H54 (cell line): ENCODE measurements at regions not wholly inside any gene's neighbourhood (a gene's known extent, or its start where the extent isn't known, plus 50 kb on each side); places are given as distances from the start of the nearest gene placed in this dataset.

Experiments
- DNase-seq: peaks from one replicate; pipeline ENCODE4 v3.0.0; 2011; ENCODE audit warnings: low spot score, mixed read lengths; ENCODE audit not compliant: insufficient read length
- FAIRE-seq: peaks from 3 replicates; lab custom pipeline; 2011; peaks lifted over from hg19 to GRCh38; lab: Jason Lieb, UNC
- POLR2A ChIP-seq: IDR thresholded peaks from 2 replicates; pipeline ENCODE4 v1.6.1; 2011; ENCODE audit warnings: low read depth, mild to moderate bottlenecking, low read length

- FAIRE-seq, result peak; percentile 95
- DNase-seq, result peak; percentile 94
- TF ChIP-seq POLR2A, result no peak
These were observed 185.0 kb downstream of the ANAPC1 start for GRCh38 chr2:111698743-111699554.

GRCh38 chr2:111701266-111701665, 182.7 kb downstream of the ANAPC1 start:
- no peak for DNase-seq
- FAIRE-seq, result no peak
- no peak for TF ChIP-seq POLR2A

- DNase-seq (no peak), FAIRE-seq (no peak)
- no peak for TF ChIP-seq POLR2A
These were observed 182.2 kb downstream of the ANAPC1 start for GRCh38 chr2:111701798-111702118.

GRCh38 chr2:111702119-111702803, 181.7 kb downstream of the ANAPC1 start:
- peak; percentile 51 for DNase-seq
- FAIRE-seq, result no peak
- TF ChIP-seq POLR2A, result no peak

- DNase-seq, result no peak
- TF ChIP-seq POLR2A, result no peak
- no peak for FAIRE-seq
These were observed 181.2 kb downstream of the ANAPC1 start for GRCh38 chr2:111702804-111703196.

GRCh38 chr2:111703759-111704158, 180.2 kb downstream of the ANAPC1 start:
- DNase-seq, result no peak
- no peak for TF ChIP-seq POLR2A
- FAIRE-seq, result no peak

- DNase-seq, result peak; percentile 83
- no peak for TF ChIP-seq POLR2A
- no peak for FAIRE-seq
These were observed 179.7 kb downstream of the ANAPC1 start for GRCh38 chr2:111704246-111704645.

GRCh38 chr2:111705239-111705638, 178.8 kb downstream of the ANAPC1 start:
- no peak for FAIRE-seq
- no peak for TF ChIP-seq POLR2A
- no peak for DNase-seq

- no peak for TF ChIP-seq POLR2A
- peak; percentile 72 for DNase-seq
- FAIRE-seq, result peak; percentile 78
These were observed 178.2 kb downstream of the ANAPC1 start for GRCh38 chr2:111705711-111706336.

- TF ChIP-seq POLR2A, result no peak
- DNase-seq, result no peak
- no peak for FAIRE-seq
These were observed 177.5 kb downstream of the ANAPC1 start for GRCh38 chr2:111706481-111707001.

GRCh38 chr2:111707700-111708099, 176.3 kb downstream of the ANAPC1 start:
- FAIRE-seq (no peak), DNase-seq (no peak)
- TF ChIP-seq POLR2A, result no peak

GRCh38 chr2:111708476-111709180, 175.4 kb downstream of the ANAPC1 start:
- no peak for TF ChIP-seq POLR2A
- FAIRE-seq, result no peak
- DNase-seq, result no peak

GRCh38 chr2:111709321-111709720, 174.7 kb downstream of the ANAPC1 start:
- no peak for TF ChIP-seq POLR2A
- no peak for FAIRE-seq
- DNase-seq, result no peak
